ENCODE measurements at regions not wholly inside any gene's neighbourhood (a gene's known extent, or its start where the extent isn't known, plus 50 kb on each side); places are given as distances from the start of the nearest gene placed in this dataset.

DNA sequence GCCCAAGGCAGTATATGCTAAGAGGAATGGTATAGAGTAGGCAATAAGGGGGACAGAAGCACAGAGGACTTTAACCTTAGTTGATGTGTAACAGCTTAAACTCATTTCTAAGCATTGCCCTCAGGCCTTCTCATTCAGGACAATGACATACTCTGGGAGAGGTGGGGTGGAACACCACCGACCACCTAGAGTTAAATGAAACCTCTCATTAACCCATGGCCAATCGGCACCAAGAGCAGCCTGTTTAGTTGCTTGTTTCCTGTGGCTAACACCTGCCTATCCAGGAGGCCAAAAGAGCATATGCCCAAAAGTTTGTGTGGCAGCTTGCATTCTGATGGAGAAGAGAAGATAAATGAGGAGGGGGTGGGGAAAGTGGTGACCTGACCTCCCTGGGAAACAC is 50.0 kb downstream of the PABIR2 start:
- WGBS, result 78% methylated on average over 1 of the region's 2 CpGs
- Histone ChIP-seq H3K4me1 (ENCODE audit: insufficient read depth, low read length) (no peaks in the 10 kb centered on the region), H3K27ac (ENCODE audit: low read depth, low read length) (no peak overlapping the region), H3K27me3 (ENCODE audit: insufficient read depth, low read length) (no peaks in the 10 kb centered on the region), H3K9ac (ENCODE audit: low read depth, low read length) (no peak overlapping the region), H3K36me3 (ENCODE audit: insufficient read depth, low read length) (no peaks in the 10 kb centered on the region), H3K4me3 (ENCODE audit: low read length) (no peak overlapping the region), H3K9me3 (ENCODE audit: insufficient read depth, low read depth, low read length) (no peaks in the 10 kb centered on the region)

DNA sequence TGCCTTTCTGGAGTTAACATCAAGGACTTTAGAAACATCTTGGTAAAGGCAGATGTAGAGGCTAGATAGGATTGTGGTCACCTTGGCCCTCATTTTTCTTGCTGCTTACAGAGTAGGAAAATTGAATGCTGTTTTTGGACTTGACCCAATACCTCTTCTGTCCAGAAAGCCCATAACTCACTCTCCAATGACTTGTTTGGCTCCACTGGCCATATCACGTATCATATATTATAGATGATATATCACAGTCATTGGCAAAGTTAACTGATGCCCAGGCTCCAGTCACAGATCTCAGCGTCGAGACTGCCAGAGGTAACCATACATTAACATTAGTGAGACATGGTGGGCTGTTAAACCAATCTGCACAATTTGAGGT is 50.6 kb downstream of the PABIR2 start:
- no peak overlapping the region for H3K9ac ChIP-seq (ENCODE audit: low read depth, low read length)
- H3K4me3 ChIP-seq (ENCODE audit: low read length), result no peak overlapping the region
- H3K4me1 ChIP-seq (ENCODE audit: insufficient read depth, low read length), result no peaks in the 10 kb centered on the region
- no peak overlapping the region for H3K27ac ChIP-seq (ENCODE audit: low read depth, low read length)
- no peaks in the 10 kb centered on the region for H3K27me3 ChIP-seq (ENCODE audit: insufficient read depth, low read length)
- H3K36me3 ChIP-seq (ENCODE audit: insufficient read depth, low read length), result no peaks in the 10 kb centered on the region
- H3K9me3 ChIP-seq (ENCODE audit: insufficient read depth, low read depth, low read length), result no peaks in the 10 kb centered on the region
- 100% methylated on average over 3 of the region's 3 CpGs for WGBS

DNA sequence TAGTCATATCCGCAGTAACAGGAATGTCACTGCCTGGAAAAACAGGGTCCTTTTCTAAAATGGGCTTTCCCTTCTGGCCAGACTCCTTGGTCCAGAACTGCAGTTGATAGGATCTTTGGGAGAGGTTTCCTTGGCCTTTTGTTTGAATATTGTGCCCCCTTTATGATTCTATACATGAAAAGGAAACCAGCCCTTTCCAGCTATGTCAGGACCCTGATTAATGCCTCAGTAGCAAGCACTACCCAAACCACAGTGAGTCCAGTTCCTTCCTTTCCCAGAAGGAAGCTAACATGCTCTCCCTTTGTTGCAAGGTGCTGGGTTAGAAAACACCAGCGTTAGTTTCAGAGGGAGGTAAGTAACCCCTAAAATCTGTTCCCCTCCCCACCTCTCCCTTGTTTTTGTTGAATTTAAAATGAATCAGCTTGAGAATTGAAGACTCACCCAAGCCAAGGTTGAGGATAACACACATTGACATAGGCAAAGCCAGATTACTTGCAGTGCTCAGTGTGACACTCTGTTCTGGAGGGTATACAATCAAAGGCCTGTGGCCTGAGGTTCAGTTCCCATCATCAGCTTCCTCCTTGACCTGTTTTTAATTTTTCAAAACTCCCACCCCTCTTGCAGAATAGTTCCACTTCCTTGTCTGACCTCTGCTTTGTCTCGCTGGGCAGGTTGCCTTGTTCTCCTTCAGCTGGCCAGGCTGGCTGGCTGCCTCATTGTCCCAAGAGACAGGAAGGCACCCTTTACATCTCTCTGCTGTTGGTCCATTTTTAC is 51.2 kb downstream of the PABIR2 start:
- H3K9ac ChIP-seq (ENCODE audit: low read depth, low read length), result no peak overlapping the region
- no peak overlapping the region for H3K27ac ChIP-seq (ENCODE audit: low read depth, low read length)
- H3K27me3 ChIP-seq (ENCODE audit: insufficient read depth, low read length), result no peaks in the 10 kb centered on the region
- H3K9me3 ChIP-seq (ENCODE audit: insufficient read depth, low read depth, low read length), result no peaks in the 10 kb centered on the region
- 96% methylated on average over 2 of the region's 3 CpGs for WGBS
- no peaks in the 10 kb centered on the region for H3K4me1 ChIP-seq (ENCODE audit: insufficient read depth, low read length)
- no peak overlapping the region for H3K4me3 ChIP-seq (ENCODE audit: low read length)
- H3K36me3 ChIP-seq (ENCODE audit: insufficient read depth, low read length), result no peaks in the 10 kb centered on the region

DNA sequence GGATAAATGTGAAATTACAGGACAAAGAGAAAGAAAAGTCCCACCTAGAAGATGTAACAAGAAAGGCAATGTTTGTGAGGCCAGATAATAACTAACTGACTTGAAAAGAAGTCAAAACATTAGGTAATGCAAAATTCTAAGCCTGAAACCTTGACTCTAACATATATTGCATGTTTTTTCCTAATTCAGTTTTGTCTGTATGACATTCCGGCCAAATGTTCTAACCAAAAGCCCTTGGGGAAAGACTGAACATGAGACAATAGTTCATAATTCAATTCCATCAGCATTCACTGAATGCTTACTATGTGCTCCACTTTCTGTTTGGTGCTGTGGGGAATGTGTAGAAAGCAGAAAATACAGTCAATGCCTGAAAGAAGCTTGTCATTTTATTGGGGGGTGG is 53.9 kb downstream of the PABIR2 start:
- Histone ChIP-seq H3K27me3 (ENCODE audit: insufficient read depth, low read length) (no peaks in the 10 kb centered on the region), H3K9me3 (ENCODE audit: insufficient read depth, low read depth, low read length) (no peaks in the 10 kb centered on the region), H3K4me1 (ENCODE audit: insufficient read depth, low read length) (no peaks in the 10 kb centered on the region), H3K27ac (ENCODE audit: low read depth, low read length) (no peak overlapping the region), H3K36me3 (ENCODE audit: insufficient read depth, low read length) (no peaks in the 10 kb centered on the region), H3K9ac (ENCODE audit: low read depth, low read length) (no peak overlapping the region), H3K4me3 (ENCODE audit: low read length) (no peak overlapping the region)
- 92% methylated on average over 1 of the region's 1 CpG for WGBS

DNA sequence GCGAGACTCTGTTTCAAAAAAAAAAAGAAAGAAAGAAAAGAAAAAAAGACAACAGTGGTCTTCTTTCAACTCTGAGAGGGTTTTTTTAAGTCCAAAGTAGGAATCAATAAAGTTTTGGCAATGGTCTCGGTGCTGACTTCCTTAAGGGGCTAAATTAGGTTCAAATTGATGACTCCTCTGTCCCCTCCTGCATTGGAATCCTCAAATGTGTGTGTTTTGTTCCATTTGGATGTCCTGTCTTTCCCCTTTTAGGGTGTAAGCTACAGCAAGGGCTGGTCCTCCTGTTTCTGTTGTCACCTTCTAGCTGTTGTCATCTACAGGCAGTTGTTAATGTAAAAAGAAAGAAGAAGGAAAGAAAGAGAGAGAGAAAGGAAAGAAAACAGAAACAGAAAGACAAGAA is 54.4 kb downstream of the PABIR2 start:
- Histone ChIP-seq H3K27ac (ENCODE audit: low read depth, low read length) (no peak overlapping the region), H3K9ac (ENCODE audit: low read depth, low read length) (no peak overlapping the region), H3K4me3 (ENCODE audit: low read length) (no peak overlapping the region), H3K4me1 (ENCODE audit: insufficient read depth, low read length) (no peaks in the 10 kb centered on the region), H3K9me3 (ENCODE audit: insufficient read depth, low read depth, low read length) (no peaks in the 10 kb centered on the region), H3K27me3 (ENCODE audit: insufficient read depth, low read length) (no peaks in the 10 kb centered on the region), H3K36me3 (ENCODE audit: insufficient read depth, low read length) (no peaks in the 10 kb centered on the region)
- 94% methylated on average over 2 of the region's 2 CpGs for WGBS

DNA sequence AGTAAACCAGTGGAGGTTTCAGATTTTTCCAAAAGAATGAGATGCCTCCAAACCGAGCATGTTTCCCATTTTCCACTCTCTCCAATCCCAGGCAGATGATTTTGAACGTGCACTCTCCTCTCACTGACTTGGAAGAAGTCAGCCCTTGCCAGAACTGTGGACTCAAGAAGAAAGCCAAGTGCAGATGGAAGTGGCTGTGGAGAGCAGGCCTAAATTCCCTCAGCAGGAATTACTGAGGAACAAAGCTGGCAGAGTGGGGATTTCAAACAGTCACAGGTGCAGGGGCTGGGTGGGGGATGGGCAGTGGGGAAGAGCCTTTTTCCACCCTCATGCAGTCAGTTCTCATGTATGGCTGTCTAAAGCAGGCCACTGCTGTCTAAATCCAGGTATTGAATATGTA is 55.3 kb downstream of the PABIR2 start:
- H3K4me3 ChIP-seq (ENCODE audit: low read length), result no peak overlapping the region
- H3K4me1 ChIP-seq (ENCODE audit: insufficient read depth, low read length), result no peaks in the 10 kb centered on the region
- no peaks in the 10 kb centered on the region for H3K9me3 ChIP-seq (ENCODE audit: insufficient read depth, low read depth, low read length)
- no peak overlapping the region for H3K9ac ChIP-seq (ENCODE audit: low read depth, low read length)
- H3K27me3 ChIP-seq (ENCODE audit: insufficient read depth, low read length), result no peaks in the 10 kb centered on the region
- 59% methylated on average over 2 of the region's 2 CpGs for WGBS
- no peak overlapping the region for H3K27ac ChIP-seq (ENCODE audit: low read depth, low read length)
- H3K36me3 ChIP-seq (ENCODE audit: insufficient read depth, low read length), result no peaks in the 10 kb centered on the region

DNA sequence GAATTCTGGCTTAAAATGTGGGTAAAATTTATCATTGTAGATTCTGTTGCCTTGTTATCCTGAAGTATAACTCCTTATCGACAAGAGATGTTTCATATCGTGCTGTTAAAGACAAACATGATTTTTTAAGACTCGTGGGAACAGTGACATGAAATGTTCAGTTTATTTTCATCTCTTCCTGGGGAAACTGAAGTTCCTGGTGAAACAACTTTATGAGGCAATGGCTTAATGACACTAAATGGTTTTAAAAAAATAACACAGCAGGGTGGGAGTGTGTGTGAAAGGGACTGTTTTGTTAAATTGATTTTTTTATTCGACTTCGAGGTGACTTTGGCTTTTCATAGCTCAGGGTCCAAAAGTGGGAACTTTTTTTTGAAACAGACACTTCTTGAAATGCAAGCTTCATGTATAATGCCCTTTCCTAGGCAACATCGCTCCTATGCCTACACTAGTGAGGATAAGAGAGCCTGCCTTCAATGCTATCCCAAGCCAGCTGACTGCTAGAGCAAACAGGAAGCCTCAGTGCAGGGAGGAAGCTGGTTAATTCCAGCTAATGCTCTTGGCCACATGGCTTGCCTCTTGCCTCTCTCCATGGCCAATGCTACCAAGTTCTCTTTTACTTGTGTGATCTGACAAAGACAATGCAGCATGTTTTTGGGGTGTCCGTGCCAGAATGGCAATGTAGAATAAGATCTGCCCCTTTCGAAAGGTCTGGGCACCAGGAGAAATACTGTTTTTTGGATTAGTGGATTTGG is 57.8 kb downstream of the PABIR2 start:
- 89% methylated on average over 8 of the region's 8 CpGs for WGBS
- Histone ChIP-seq H3K27me3 (ENCODE audit: insufficient read depth, low read length) (no peaks in the 10 kb centered on the region), H3K4me3 (ENCODE audit: low read length) (no peak overlapping the region), H3K4me1 (ENCODE audit: insufficient read depth, low read length) (peaks cover 10% of the 10 kb centered on the region; the same call in 1 of the 2 replicates), H3K36me3 (ENCODE audit: insufficient read depth, low read length) (no peaks in the 10 kb centered on the region), H3K9me3 (ENCODE audit: insufficient read depth, low read depth, low read length) (no peaks in the 10 kb centered on the region), H3K9ac (ENCODE audit: low read depth, low read length) (no peak overlapping the region), H3K27ac (ENCODE audit: low read depth, low read length) (no peak overlapping the region)

DNA sequence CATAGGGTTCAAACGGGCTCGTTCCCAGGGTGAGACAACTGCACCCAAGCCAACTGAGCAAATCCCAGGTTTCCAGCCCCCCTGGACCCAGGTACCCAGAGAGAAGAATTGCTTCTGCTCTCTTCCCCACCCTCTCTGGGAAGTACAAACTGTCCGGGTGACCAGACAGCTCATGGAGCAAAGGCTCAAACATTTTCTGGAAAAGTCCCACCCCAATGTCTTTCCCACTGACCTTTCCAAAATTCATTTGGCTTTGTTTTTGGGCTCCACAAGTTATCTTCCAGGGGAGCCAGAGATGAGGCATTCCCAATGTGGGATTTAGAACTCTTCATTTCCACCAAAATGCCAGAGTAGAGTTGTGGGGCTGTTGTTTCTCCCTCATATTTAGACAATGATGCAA is 58.6 kb downstream of the PABIR2 start:
- no peak overlapping the region for H3K4me3 ChIP-seq (ENCODE audit: low read length)
- no peak overlapping the region for H3K27ac ChIP-seq (ENCODE audit: low read depth, low read length)
- no peaks in the 10 kb centered on the region for H3K9me3 ChIP-seq (ENCODE audit: insufficient read depth, low read depth, low read length)
- no peak overlapping the region for H3K9ac ChIP-seq (ENCODE audit: low read depth, low read length)
- H3K4me1 ChIP-seq (ENCODE audit: insufficient read depth, low read length), result peaks cover 12% of the 10 kb centered on the region; the same call in 1 of the 2 replicates
- H3K27me3 ChIP-seq (ENCODE audit: insufficient read depth, low read length), result no peaks in the 10 kb centered on the region
- no peaks in the 10 kb centered on the region for H3K36me3 ChIP-seq (ENCODE audit: insufficient read depth, low read length)
- 89% methylated on average over 3 of the region's 3 CpGs for WGBS

DNA sequence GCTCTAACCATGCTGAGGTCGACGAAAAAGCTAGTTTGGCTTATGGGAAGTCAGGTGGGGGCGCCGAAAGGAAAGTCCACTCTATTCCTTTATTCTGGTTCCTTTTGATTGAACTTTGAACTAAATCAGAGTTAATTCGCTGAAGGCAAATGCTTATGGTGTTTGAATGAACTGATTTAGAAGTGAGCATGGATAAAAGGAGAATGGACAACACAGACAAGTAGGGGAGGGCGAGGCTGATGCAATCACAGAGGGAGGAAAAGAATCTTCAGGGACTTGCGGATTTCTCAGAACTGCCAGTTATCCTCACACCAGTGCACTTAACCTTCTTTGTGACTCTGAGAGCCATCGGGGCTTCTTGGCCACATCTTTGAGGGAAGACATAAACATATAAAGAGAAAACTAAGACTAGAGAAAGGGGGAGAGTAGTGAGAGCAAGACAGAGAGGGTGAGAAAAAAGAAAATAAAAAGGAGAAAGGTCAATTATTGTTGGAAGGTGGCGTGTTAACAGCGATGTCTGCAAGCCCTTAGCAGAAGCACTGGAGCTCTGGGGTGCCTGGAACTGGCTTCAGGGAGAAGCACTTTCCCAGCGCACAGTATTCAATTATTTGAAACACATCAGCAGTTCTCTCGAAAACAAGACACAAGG is 59.2 kb downstream of the PABIR2 start:
- H3K9ac ChIP-seq (ENCODE audit: low read depth, low read length), result no peak overlapping the region
- H3K27me3 ChIP-seq (ENCODE audit: insufficient read depth, low read length), result no peaks in the 10 kb centered on the region
- H3K36me3 ChIP-seq (ENCODE audit: insufficient read depth, low read length), result no peaks in the 10 kb centered on the region
- 88% methylated on average over 11 of the region's 12 CpGs for WGBS
- no peak overlapping the region for H3K4me3 ChIP-seq (ENCODE audit: low read length)
- no peaks in the 10 kb centered on the region for H3K9me3 ChIP-seq (ENCODE audit: insufficient read depth, low read depth, low read length)
- no peak overlapping the region for H3K27ac ChIP-seq (ENCODE audit: low read depth, low read length)
- peaks cover 12% of the 10 kb centered on the region; the same call in 1 of the 2 replicates for H3K4me1 ChIP-seq (ENCODE audit: insufficient read depth, low read length)

DNA sequence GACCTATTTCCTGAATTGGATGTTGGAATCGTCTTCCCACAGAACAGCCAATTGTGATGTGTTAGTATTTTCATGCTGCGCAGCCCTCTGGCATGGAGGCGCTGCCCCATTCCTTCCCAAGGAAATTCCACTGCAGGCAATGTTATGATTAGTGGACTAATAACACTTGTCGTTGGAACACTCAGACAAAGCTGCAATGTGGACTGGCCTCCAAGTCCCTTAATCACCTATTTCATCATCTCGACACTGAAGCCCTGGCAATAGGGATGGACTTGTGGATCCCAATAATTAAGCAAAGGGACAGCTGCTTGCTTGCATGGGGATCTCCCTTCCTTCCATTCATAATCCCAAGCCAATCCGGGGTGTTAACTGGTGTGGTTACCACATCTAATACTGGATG is 59.9 kb downstream of the PABIR2 start:
- 96% methylated on average over 6 of the region's 6 CpGs for WGBS
- Histone ChIP-seq H3K36me3 (ENCODE audit: insufficient read depth, low read length) (no peaks in the 10 kb centered on the region), H3K9ac (ENCODE audit: low read depth, low read length) (no peak overlapping the region), H3K9me3 (ENCODE audit: insufficient read depth, low read depth, low read length) (no peaks in the 10 kb centered on the region), H3K4me3 (ENCODE audit: low read length) (no peak overlapping the region), H3K27me3 (ENCODE audit: insufficient read depth, low read length) (no peaks in the 10 kb centered on the region), H3K4me1 (ENCODE audit: insufficient read depth, low read length) (peaks cover 12% of the 10 kb centered on the region; the same call in 1 of the 2 replicates), H3K27ac (ENCODE audit: low read depth, low read length) (no peak overlapping the region)

DNA sequence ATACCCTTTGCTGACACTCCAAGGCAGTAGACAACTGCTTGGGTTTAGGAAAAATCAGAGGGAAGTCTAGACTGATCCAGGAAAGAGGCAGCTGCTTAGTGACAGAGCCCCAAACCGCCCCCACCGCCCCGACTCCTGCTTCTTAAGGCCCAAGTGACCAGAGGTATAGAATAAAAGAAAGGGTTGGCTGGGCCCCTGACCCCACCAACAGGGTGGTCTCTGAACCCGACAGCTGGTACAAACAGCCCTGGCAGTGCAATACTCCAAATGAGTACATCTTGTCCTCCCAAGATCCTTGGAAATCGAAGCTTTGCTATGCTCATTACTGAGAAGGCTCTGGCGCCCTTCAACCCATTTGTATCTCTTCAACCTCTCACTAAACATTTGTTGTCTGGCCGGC is 60.6 kb downstream of the PABIR2 start:
- H3K4me3 ChIP-seq (ENCODE audit: low read length), result no peak overlapping the region
- no peaks in the 10 kb centered on the region for H3K27me3 ChIP-seq (ENCODE audit: insufficient read depth, low read length)
- no peak overlapping the region for H3K9ac ChIP-seq (ENCODE audit: low read depth, low read length)
- WGBS, result 93% methylated on average over 7 of the region's 7 CpGs
- no peaks in the 10 kb centered on the region for H3K9me3 ChIP-seq (ENCODE audit: insufficient read depth, low read depth, low read length)
- H3K36me3 ChIP-seq (ENCODE audit: insufficient read depth, low read length), result no peaks in the 10 kb centered on the region
- H3K4me1 ChIP-seq (ENCODE audit: insufficient read depth, low read length), result peaks cover 12% of the 10 kb centered on the region; the same call in 1 of the 2 replicates
- no peak overlapping the region for H3K27ac ChIP-seq (ENCODE audit: low read depth, low read length)
